ENCODE measurements at regions not wholly inside any gene's neighbourhood (a gene's known extent, or its start where the extent isn't known, plus 50 kb on each side); places are given as distances from the start of the nearest gene placed in this dataset.

- H3K4me3 ChIP-seq: no peak overlapping the region
- H3K4me1 ChIP-seq: no peaks in the 10 kb centered on the region
- TF ChIP-seq CTCF (IDR thresholded peaks at IDR 0.05): no peak
- DNase-seq (ENCODE audit: low spot score): no peak
- no peaks in the 10 kb centered on the region for H3K36me3 ChIP-seq
- no peaks in the 10 kb centered on the region for H3K27me3 ChIP-seq
- H3K9me3 ChIP-seq: no peaks in the 10 kb centered on the region
- H3K27ac ChIP-seq: no peak overlapping the region
Observed at GRCh38 chr6:113344969-113345368, 512.2 kb upstream of the MARCKS start.

- H3K36me3 ChIP-seq: no peaks in the 10 kb centered on the region
- no peak overlapping the region for H3K27ac ChIP-seq
- H3K4me1 ChIP-seq: peaks cover 0 to 18% of the 10 kb centered on the region in 2 donors
- H3K27me3 ChIP-seq: no peaks in the 10 kb centered on the region
- TF ChIP-seq CTCF (IDR thresholded peaks at IDR 0.05): no peak
- no peak for DNase-seq (ENCODE audit: low spot score)
- no peak overlapping the region for H3K4me3 ChIP-seq
- no peaks in the 10 kb centered on the region for H3K9me3 ChIP-seq
Observed at GRCh38 chr6:113347436-113347835, 509.7 kb upstream of the MARCKS start.

- peaks cover 0 to 18% of the 10 kb centered on the region in 2 donors for H3K4me1 ChIP-seq
- H3K27ac ChIP-seq: no peak overlapping the region
Observed at GRCh38 chr6:113350461-113350860, 506.7 kb upstream of the MARCKS start.

GRCh38 chr6:113351173-113351834 lies 505.8 kb upstream of the MARCKS start:
- DNase-seq (ENCODE audit: low spot score): no peak
- Histone ChIP-seq H3K27ac (no peak overlapping the region), H3K4me1 (peaks cover 0 to 18% of the 10 kb centered on the region in 2 donors), H3K27me3 (no peaks in the 10 kb centered on the region), H3K4me3 (no peak overlapping the region), H3K36me3 (no peaks in the 10 kb centered on the region), H3K9me3 (no peaks in the 10 kb centered on the region)
- no peak for TF ChIP-seq CTCF (IDR thresholded peaks at IDR 0.05)

More at GRCh38 chr6:113350461-113350860, 506.7 kb upstream of the MARCKS start:
- DNase-seq (ENCODE audit: low spot score): no peak
- Histone ChIP-seq H3K9me3 (no peaks in the 10 kb centered on the region), H3K4me3 (no peak overlapping the region), H3K36me3 (no peaks in the 10 kb centered on the region), H3K27me3 (no peaks in the 10 kb centered on the region)
- TF ChIP-seq CTCF (IDR thresholded peaks at IDR 0.05): no peak

- Histone ChIP-seq H3K36me3 (no peaks in the 10 kb centered on the region), H3K4me3 (no peak overlapping the region), H3K27ac (no peak overlapping the region), H3K9me3 (no peaks in the 10 kb centered on the region), H3K4me1 (peaks cover 0 to 18% of the 10 kb centered on the region in 2 donors), H3K27me3 (no peaks in the 10 kb centered on the region)
- DNase-seq (ENCODE audit: low spot score): no peak
- TF ChIP-seq CTCF (IDR thresholded peaks at IDR 0.05): no peak
Observed at GRCh38 chr6:113352029-113352801, 504.9 kb upstream of the MARCKS start.
